Stimulated activated memory B cell treated with anti-CD40 and anti-IgM and Interleukin-4, amounts not matched to agents 10 μg/mL and 1 μg/mL and 100 μg/mL, for 72 hours (primary cell): ENCODE measurements at regions not wholly inside any gene's neighbourhood (a gene's known extent, or its start where the extent isn't known, plus 50 kb on each side); places are given as distances from the start of the nearest gene placed in this dataset.
"Not testable (repeated sequence)": the region's sequence is repeated elsewhere in the genome, so short reads cannot be mapped to it uniquely, and the experiment has no call there.

Experiments
- ATAC-seq: fragments of 150-1000 bp; cut with Tn5 transposase; 2 replicates; pipeline ENCODE4 v1.10.0; 2021
- H3K27ac Mint-ChIP-seq: one replicate; pipeline ENCODE4 v1.8.0; 2022; ENCODE audit warnings: mild to moderate bottlenecking, mixed read lengths
- H3K27me3 Mint-ChIP-seq: one replicate; pipeline ENCODE4 v1.8.0; 2022; ENCODE audit warnings: mixed read lengths
- H3K36me3 Mint-ChIP-seq: one replicate; pipeline ENCODE4 v1.8.0; 2022; ENCODE audit warnings: mixed read lengths
- H3K4me1 Mint-ChIP-seq: one replicate; pipeline ENCODE4 v1.8.0; 2022; ENCODE audit warnings: mixed read lengths
- H3K4me3 Mint-ChIP-seq: one replicate; pipeline ENCODE4 v1.8.0; 2022; ENCODE audit warnings: mild to moderate bottlenecking, moderate library complexity, mixed read lengths
- H3K9me3 Mint-ChIP-seq: one replicate; pipeline ENCODE4 v1.8.0; 2022; ENCODE audit warnings: mixed read lengths

DNA sequence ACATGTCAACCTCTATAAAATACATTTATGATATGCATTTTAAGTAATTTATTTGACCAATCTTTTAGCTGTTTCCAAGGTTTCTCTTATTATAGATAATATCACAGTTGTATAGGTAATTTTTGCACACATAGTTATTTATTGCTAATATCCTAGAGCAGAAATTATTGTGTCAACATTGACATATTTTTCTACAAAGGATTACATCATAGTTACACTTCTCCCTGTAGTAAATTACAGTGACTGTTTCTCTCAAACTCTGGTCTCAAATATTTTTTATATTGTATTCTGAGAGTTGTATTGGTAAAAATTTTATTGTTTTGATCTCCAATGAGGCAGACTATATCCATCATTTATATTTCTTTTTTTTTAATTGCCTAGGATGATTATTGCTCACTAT, 714.4 kb upstream of the CDH6 start:
- peaks cover 20% of the 10 kb centered on the region for H3K9me3 Mint-ChIP-seq
- H3K4me1 Mint-ChIP-seq: no peaks in the 10 kb centered on the region
- H3K36me3 Mint-ChIP-seq: no peaks in the 10 kb centered on the region
- no peaks in the 10 kb centered on the region for H3K27me3 Mint-ChIP-seq
- H3K27ac Mint-ChIP-seq: no peak overlapping the region
- H3K4me3 Mint-ChIP-seq: no peak overlapping the region
- ATAC-seq: no peak

DNA sequence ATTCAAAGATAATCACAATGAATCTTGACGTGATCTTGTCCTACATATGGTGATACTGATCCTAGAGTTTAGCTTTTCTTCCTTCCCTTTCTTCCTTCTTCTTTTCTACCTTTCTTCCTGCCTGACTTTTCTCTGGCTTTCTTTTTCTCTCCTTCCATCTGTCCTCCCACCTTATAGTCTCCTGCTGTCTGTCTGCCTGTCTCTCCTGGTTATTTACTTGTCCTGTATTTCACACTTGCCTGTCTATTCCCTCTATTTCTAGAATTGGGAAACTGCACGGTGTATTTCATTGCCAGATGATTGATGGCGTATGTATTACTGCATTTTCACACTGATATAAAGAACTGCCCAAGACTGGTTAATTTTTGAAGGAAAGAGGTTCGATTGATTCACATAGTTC, 718.1 kb upstream of the CDH6 start:
- H3K36me3 Mint-ChIP-seq: no peaks in the 10 kb centered on the region
- H3K4me3 Mint-ChIP-seq: no peak overlapping the region
- no peaks in the 10 kb centered on the region for H3K4me1 Mint-ChIP-seq
- H3K27me3 Mint-ChIP-seq: no peaks in the 10 kb centered on the region
- H3K9me3 Mint-ChIP-seq: peaks cover 16% of the 10 kb centered on the region
- no peak overlapping the region for H3K27ac Mint-ChIP-seq
- ATAC-seq: no peak

DNA sequence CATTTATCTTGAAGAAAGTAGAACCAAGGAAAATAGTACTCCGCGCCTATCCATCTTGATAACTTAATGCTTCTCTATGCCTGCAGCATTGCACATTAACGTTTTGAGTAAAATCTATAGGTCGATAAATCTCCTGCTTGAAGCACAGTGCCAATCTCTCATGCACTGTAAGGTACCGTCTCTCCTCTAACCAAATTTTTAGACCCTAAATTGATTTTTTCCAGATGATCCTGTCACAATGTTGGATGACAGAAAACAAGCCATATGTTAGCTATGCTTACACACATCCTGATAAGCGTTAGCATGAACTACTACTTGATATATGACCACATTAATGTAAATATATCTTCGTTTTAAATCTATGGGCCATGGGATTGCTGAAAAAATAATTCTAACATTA, 723.8 kb upstream of the CDH6 start:
- Mint-ChIP-seq H3K27me3 (no peaks in the 10 kb centered on the region), H3K4me1 (no peaks in the 10 kb centered on the region), H3K9me3 (peaks cover 15% of the 10 kb centered on the region), H3K36me3 (no peaks in the 10 kb centered on the region), H3K4me3 (no peak overlapping the region), H3K27ac (no peak overlapping the region)
- ATAC-seq: no peak

DNA sequence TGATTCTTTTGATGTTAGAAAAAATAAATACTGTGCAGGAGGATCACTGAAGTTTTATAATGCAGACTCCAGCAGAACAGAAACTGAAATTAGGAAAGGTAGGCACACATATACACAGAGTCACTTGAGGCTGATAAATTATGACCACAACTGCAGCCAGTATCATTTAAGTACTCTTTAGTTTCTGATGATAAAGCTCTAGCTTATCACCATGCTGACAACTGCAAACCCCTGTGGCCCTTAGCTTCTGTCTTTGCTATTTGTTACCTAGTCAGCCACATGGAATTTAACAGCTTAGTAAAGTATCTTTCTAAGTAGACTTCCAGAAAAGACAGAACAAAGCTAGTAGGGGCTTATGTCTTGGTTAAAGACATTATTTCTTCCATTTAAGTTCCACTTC, 734.8 kb upstream of the CDH6 start:
- H3K36me3 Mint-ChIP-seq: no peaks in the 10 kb centered on the region
- H3K9me3 Mint-ChIP-seq: peaks cover 3% of the 10 kb centered on the region
- H3K27ac Mint-ChIP-seq: no peak overlapping the region
- no peak for ATAC-seq
- no peaks in the 10 kb centered on the region for H3K27me3 Mint-ChIP-seq
- H3K4me1 Mint-ChIP-seq: no peaks in the 10 kb centered on the region
- H3K4me3 Mint-ChIP-seq: no peak overlapping the region

DNA sequence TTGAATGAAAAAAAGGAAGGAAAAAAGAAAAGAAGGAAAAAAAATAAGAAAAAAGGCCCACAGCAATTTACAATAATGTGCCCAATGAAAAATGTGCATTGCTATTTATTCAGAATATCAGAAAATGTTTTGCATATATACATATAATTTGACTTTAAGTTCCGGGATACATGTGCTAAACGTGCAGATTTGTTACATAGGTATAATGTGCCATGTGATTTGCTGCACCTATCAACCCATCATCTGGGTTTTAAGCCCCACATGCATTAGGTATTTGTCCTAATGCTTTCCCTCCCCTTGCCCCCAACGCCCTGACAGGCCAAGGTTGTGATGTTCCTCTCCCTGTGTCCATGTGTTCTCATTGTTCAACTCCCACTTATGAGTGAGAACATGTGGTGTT, 738.0 kb upstream of the CDH6 start:
- H3K36me3 Mint-ChIP-seq, H3K9me3 Mint-ChIP-seq, H3K4me3 Mint-ChIP-seq, H3K4me1 Mint-ChIP-seq, H3K27ac Mint-ChIP-seq, H3K27me3 Mint-ChIP-seq, ATAC-seq: not testable (repeated sequence)

DNA sequence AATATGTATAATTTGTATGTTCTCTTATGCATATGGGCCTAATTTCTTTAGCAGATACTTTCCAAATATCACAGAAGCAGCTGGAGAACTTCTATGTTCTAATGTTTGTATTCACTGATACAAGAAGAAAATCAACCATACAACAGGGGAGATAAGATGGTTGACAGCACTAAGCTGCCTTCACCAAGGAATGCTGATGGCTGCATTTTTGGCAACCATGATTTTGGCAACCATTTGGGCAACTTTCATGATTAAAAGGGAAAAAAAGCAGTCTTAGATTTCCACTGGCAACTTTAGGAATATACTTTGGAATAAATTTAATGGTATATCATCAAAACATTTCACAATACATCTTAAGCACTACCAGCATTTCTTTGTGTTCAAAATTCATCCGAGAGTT, 740.3 kb upstream of the CDH6 start:
- H3K27me3 Mint-ChIP-seq: no peaks in the 10 kb centered on the region
- peaks cover 5% of the 10 kb centered on the region for H3K9me3 Mint-ChIP-seq
- H3K4me1 Mint-ChIP-seq: no peaks in the 10 kb centered on the region
- H3K4me3 Mint-ChIP-seq: no peak overlapping the region
- no peak overlapping the region for H3K27ac Mint-ChIP-seq
- H3K36me3 Mint-ChIP-seq: no peaks in the 10 kb centered on the region
- no peak for ATAC-seq

DNA sequence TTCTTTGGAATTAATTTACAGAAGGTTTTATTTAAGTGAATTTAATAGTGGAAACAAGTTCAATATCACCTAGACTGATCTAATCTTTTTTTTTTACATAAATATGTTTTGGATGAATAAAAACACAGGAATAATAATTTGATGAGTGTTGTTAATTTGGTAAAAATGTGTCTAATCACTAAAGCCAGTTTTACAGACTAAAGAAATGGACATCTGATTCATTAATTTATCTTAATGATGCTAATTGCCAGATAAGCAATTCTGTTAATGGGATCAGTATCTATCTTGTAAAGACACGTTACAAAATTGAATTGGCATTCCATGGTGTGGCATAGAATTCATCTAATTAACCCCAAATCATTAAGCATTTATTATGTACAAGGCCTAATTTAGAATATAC, 743.3 kb upstream of the CDH6 start:
- Mint-ChIP-seq H3K27me3 (no peaks in the 10 kb centered on the region), H3K9me3 (peaks cover 7% of the 10 kb centered on the region), H3K27ac (no peak overlapping the region), H3K4me1 (no peaks in the 10 kb centered on the region), H3K36me3 (no peaks in the 10 kb centered on the region), H3K4me3 (no peak overlapping the region)
- no peak for ATAC-seq

DNA sequence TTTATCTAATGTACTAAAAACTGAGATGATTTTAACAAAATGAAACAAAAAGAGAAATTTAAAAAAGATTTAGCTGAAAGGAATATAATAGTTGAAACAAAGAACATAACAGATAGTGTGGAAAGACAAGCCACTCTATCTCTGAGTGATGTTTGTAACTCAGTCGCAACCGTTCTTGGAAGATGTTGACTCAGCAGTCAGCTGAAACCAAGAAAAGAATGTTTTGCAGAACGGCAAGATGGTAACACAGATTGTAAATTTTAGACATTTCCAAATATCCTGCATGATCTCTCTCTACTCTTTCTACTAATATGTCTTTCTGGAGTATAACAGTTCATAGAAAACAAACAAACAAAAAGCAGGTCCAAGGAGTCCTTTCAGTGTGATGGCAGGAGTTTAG, 746.1 kb upstream of the CDH6 start:
- Mint-ChIP-seq H3K4me3 (no peak overlapping the region), H3K36me3 (no peaks in the 10 kb centered on the region), H3K9me3 (peaks cover 11% of the 10 kb centered on the region), H3K27me3 (no peaks in the 10 kb centered on the region), H3K27ac (no peak overlapping the region), H3K4me1 (no peaks in the 10 kb centered on the region)
- ATAC-seq: no peak

DNA sequence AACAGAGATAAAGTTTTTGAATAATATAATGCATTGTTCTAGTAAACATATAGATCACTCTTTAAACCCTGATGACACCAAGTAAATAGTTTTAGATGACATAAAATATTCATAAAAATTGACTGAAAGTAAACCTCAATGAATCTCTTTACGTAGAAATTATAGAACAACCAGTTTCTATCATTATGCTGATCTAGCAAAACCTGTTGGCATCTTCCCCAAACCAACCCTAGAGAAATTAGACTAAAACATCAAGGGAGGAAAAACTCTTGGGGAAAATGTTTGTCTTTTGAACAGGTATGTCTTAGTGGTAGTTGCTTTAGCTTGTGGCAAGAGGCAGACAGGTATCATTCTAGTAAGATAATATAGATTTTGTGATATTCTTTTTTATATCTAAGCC, 747.0 kb upstream of the CDH6 start:
- no peak for ATAC-seq
- H3K36me3 Mint-ChIP-seq: no peaks in the 10 kb centered on the region
- H3K27ac Mint-ChIP-seq: no peak overlapping the region
- H3K9me3 Mint-ChIP-seq: peaks cover 11% of the 10 kb centered on the region
- H3K4me1 Mint-ChIP-seq: no peaks in the 10 kb centered on the region
- no peak overlapping the region for H3K4me3 Mint-ChIP-seq
- H3K27me3 Mint-ChIP-seq: no peaks in the 10 kb centered on the region

DNA sequence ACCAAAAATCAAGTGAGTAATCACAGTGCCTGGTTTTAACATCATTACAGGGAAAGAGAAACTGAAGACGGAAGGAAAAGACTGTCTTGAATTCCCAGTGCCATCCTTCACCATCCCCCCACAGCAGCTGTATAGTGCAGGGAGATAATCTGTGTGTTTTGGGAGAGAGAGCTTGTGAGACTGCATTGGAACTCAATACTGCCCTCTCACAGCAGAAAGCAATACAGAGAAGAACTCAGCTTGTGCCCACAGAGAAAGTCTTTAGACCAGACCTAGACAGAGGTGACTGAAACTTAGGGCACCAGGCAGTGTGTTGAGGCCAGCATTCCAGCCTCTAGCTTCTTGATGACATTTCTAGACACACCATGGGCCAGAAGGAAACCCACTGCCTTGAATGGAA, 754.7 kb upstream of the CDH6 start:
- H3K4me1 Mint-ChIP-seq: no peaks in the 10 kb centered on the region

DNA sequence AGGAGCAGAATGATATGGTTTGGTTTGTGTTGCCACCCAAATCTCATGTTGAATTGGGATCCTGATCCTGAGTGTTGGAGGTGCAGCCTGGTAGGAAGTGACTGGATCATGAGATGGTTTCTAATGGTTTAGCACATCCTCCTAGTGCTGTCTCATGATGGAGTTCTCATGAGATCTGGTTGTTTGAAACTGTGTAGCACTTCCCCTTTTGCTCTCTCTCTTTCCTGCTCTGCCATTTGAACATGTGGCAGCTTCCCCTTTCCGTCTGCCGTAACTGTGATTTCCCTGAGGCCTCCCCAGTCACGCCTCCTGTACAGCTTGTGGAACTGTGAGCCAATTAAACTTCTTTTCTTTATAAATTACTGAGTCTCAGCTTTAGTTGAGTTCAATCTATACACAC, 756.8 kb upstream of the CDH6 start:
- no peak overlapping the region for H3K27ac Mint-ChIP-seq
- H3K36me3 Mint-ChIP-seq: no peaks in the 10 kb centered on the region
- H3K27me3 Mint-ChIP-seq: no peaks in the 10 kb centered on the region
- ATAC-seq: no peak
- H3K9me3 Mint-ChIP-seq: peaks cover 19% of the 10 kb centered on the region
- H3K4me3 Mint-ChIP-seq: no peak overlapping the region
- no peaks in the 10 kb centered on the region for H3K4me1 Mint-ChIP-seq

More for the DNA sequence above, 754.7 kb upstream of the CDH6 start:
- no peak for ATAC-seq
- Mint-ChIP-seq H3K27me3 (no peaks in the 10 kb centered on the region), H3K4me3 (no peak overlapping the region), H3K36me3 (no peaks in the 10 kb centered on the region), H3K9me3 (peaks cover 24% of the 10 kb centered on the region), H3K27ac (no peak overlapping the region)

DNA sequence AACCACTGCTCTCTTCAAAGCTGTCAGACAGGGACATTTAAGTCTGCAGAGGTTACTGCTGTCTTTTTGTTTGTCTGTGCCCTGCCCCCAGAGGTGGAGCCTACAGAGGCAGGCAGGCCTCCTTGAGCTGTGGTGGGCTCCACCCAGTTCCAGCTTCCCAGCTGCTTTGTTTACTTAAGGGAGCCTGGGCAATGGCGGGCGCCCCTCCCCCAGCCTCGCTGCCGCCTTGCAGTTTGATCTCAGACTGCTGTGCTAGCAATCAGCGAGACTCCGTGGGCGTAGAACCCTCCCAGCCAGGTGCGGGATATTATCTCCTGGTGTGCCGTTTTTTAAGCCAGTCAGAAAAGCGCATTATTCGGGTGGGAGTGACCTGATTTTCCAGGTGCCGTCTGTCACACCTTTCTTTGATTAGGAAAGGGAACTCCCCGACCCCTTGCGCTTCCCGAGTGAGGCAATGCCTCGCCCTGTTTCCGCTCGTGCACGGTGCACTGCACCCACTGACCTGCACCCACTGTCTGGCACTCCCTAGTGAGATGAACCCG, 764.5 kb upstream of the CDH6 start:
- H3K9me3 Mint-ChIP-seq, H3K27ac Mint-ChIP-seq, H3K27me3 Mint-ChIP-seq, H3K4me1 Mint-ChIP-seq, H3K4me3 Mint-ChIP-seq, H3K36me3 Mint-ChIP-seq, ATAC-seq: not testable (repeated sequence)

DNA sequence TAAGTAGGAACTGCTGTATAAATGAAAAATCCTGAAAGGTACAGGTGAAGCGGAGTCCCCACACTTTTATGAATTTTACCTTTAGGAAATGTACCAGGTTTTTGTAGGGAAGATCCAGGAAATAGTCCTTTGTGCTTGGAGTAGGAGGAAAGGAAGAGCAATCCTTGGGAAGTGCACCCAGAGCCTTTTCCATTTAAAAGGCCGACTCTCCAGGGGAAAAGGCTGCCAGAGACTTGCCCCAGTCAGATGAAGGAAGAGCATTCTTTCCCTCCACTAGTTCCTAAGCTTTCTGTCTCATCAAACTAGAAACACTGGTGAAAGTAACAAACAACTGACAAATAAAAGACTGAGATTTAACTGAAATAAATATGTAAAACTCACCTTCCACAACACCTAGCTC, 779.4 kb upstream of the CDH6 start:
- Mint-ChIP-seq H3K4me3 (no peak overlapping the region), H3K27ac (no peak overlapping the region), H3K27me3 (no peaks in the 10 kb centered on the region), H3K9me3 (peaks cover 6% of the 10 kb centered on the region), H3K4me1 (no peaks in the 10 kb centered on the region), H3K36me3 (no peaks in the 10 kb centered on the region)
- no peak for ATAC-seq

DNA sequence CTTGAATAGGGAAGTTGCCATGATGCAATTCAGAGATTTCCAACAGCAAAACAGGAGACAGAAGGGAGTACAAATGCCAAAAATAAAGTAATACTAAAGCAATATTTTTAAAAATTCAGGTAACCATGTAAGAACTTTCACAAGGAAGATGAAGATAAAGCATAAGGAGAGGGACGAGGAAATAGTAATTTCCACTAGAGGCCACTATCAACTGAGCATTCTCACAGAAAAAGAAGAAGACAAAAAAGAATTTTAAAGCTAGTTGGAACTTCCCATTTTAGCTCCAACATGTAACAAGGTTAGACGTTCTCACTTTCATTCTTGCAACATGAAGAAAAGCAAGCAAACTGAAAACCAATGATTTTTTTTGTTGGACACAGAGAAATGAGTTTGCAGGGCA, 779.9 kb upstream of the CDH6 start:
- no peak for ATAC-seq
- H3K27ac Mint-ChIP-seq: no peak overlapping the region
- peaks cover 6% of the 10 kb centered on the region for H3K9me3 Mint-ChIP-seq
- H3K36me3 Mint-ChIP-seq: no peaks in the 10 kb centered on the region
- H3K27me3 Mint-ChIP-seq: no peaks in the 10 kb centered on the region
- no peaks in the 10 kb centered on the region for H3K4me1 Mint-ChIP-seq
- H3K4me3 Mint-ChIP-seq: no peak overlapping the region

DNA sequence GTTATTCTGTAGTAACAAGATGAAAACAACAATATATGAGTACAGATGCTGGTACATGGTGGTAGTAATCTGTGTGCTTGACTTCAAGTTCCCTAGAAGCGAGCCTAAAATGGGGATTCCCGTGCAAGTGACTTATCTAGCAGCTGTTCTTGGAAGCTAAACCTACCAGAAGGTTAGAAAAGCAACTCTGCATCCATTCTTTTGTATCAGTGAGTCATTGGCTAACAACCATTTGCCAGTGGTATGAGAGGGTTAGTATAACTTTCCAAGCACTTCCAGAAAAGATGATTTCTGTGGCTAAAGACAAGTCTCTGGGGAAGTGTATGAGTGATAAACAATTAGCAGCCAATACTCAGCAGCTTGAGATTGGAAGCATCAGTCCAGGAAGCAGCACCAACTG, 787.7 kb upstream of the CDH6 start:
- Mint-ChIP-seq H3K4me1 (no peaks in the 10 kb centered on the region), H3K4me3 (no peak overlapping the region), H3K9me3 (peaks cover 6% of the 10 kb centered on the region), H3K36me3 (no peaks in the 10 kb centered on the region), H3K27ac (no peak overlapping the region), H3K27me3 (no peaks in the 10 kb centered on the region)
- ATAC-seq: no peak

DNA sequence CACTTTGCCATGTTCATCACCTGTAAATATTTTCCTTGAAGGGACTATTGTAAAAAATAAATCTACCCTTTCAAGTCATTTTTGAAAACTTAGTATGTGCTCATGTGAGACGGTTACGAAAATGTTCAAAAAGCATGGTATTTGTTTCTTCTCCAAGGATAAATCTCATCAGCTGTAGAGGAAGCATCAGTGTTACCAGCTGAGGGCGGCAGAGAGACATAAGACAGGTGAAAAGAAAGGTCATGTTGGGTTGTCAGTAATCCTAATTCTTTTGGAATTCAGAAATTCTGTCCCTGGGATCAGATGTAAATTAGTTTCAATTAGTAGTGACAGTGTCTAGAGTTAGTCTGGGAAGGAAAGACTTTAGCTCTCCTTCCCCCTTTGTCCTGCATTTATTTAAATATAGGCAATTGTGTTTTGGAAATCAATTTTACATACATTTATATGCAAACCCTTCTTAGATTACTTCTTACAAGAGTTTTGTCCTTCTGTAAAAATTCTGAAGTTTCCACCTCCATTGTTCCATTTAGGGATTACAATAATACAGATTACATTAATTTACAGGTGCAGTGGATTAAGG, 791.9 kb upstream of the CDH6 start:
- H3K27ac Mint-ChIP-seq: no peak overlapping the region
- no peaks in the 10 kb centered on the region for H3K36me3 Mint-ChIP-seq
- H3K4me1 Mint-ChIP-seq: no peaks in the 10 kb centered on the region
- no peaks in the 10 kb centered on the region for H3K27me3 Mint-ChIP-seq
- peaks cover 12% of the 10 kb centered on the region for H3K9me3 Mint-ChIP-seq
- no peak overlapping the region for H3K4me3 Mint-ChIP-seq
- ATAC-seq: no peak

DNA sequence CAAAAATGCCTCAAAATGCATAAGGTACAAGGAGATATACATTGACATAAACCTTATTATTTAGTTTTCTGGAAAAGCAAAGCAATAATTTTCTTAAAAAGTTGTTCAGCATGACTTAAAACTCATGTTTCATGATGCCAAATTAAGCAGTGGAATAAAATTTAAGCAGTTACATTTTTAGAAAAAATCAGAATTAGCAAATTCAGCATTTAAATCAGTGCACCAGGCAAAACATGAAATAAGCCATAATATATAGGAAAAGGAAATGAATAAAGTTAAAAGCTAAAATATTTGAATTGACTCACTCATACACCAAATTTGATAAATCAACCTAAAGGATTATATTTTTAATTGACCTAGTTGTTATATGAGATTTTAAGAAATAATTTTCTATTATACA, 795.1 kb upstream of the CDH6 start:
- Mint-ChIP-seq H3K27me3 (no peaks in the 10 kb centered on the region), H3K9me3 (peaks cover 16% of the 10 kb centered on the region), H3K4me3 (no peak overlapping the region), H3K36me3 (no peaks in the 10 kb centered on the region), H3K4me1 (no peaks in the 10 kb centered on the region), H3K27ac (no peak overlapping the region)
- no peak for ATAC-seq
